Prostate gland (tissue), 2 donors: ENCODE measurements at regions not wholly inside any gene's neighbourhood (a gene's known extent, or its start where the extent isn't known, plus 50 kb on each side); places are given as distances from the start of the nearest gene placed in this dataset.

Experiments used
- CTCF ChIP-seq, 4 experiments: fragments of 200-600 bp in 2 of 4; fragments of 450-650 bp in 2 of 4; sonication (generic) in 2 of 4; IDR thresholded peaks; 1 replicate in 3 of 4; 2 replicates in 1 of 4; pipeline ENCODE4 v1.5.1; 2016 to 2019; ENCODE audit warnings: antibody characterized with exemption in 4 of 4, mild to moderate bottlenecking in 2 of 4, moderate library complexity in 2 of 4
- POLR2A ChIP-seq: fragments of 450-650 bp; IDR thresholded peaks from one replicate; pipeline ENCODE4 v1.6.1; 2016; ENCODE audit warnings: antibody characterized with exemption, mild to moderate bottlenecking
- POLR2AphosphoS5 ChIP-seq: sonication (generic); formaldehyde crosslinking; IDR thresholded peaks from one replicate; pipeline ENCODE4 v1.6.1; 2017; ENCODE audit warnings: antibody characterized with exemption

DNA sequence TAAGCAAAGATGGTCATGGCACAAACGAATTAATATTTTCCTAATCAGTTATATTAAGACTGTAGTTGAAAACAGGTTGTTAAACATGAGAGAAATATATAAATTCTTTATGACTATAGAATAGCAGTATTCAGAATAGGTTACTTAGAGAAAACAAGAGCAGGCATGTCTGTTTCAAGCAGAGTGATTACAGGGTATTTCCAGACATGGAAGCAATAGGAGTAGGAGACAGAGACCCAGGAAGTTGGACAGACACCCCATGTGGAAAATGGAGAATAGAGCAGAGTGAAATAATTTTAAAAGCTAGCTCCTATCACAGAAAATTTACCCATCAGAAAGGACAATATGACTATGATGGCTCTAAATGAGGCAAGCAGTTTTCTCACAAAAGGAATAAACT lies 111.5 kb downstream of the IZUMO3 start:
- TF ChIP-seq CTCF (IDR thresholded peaks at IDR 0.05) (no peak), POLR2A (no peak), POLR2AphosphoS5 (no peak)
